ENCODE measurements at regions not wholly inside any gene's neighbourhood (a gene's known extent, or its start where the extent isn't known, plus 50 kb on each side); places are given as distances from the start of the nearest gene placed in this dataset.
A peak's percentile ranks its signal among the peaks of the same experiment; 100 is the strongest.

- DNase-seq, result no peak
Measured at GRCh38 chr1:13926556-13926955, 226.6 kb downstream of the PRDM2 start.

- DNase-seq, result no peak
Measured at GRCh38 chr1:13927736-13928135, 227.7 kb downstream of the PRDM2 start.

- no peak for DNase-seq
Measured at GRCh38 chr1:13929313-13929712, 229.3 kb downstream of the PRDM2 start.

GRCh38 chr1:13930151-13930550 lies 230.2 kb downstream of the PRDM2 start:
- DNase-seq, result peak; percentile 38

- DNase-seq, result no peak
Measured at GRCh38 chr1:13931226-13931625, 231.2 kb downstream of the PRDM2 start.

GRCh38 chr1:13935336-13935735 lies 235.3 kb downstream of the PRDM2 start:
- no peak for DNase-seq

- no peak for DNase-seq
Measured at GRCh38 chr1:13941315-13941714, 241.3 kb downstream of the PRDM2 start.

GRCh38 chr1:13943055-13943454 lies 243.1 kb downstream of the PRDM2 start:
- no peak for DNase-seq

GRCh38 chr1:13945856-13946255 lies 245.9 kb downstream of the PRDM2 start:
- no peak for DNase-seq

- DNase-seq, result no peak
Measured at GRCh38 chr1:13947658-13948057, 247.7 kb downstream of the PRDM2 start.

- no peak for DNase-seq
Measured at GRCh38 chr1:13948396-13948795, 248.4 kb downstream of the PRDM2 start.

GRCh38 chr1:13948888-13949391 lies 249.0 kb downstream of the PRDM2 start:
- DNase-seq, result no peak

GRCh38 chr1:13949546-13949945 lies 249.6 kb downstream of the PRDM2 start:
- no peak for DNase-seq

GRCh38 chr1:13950637-13951036 lies 250.6 kb downstream of the PRDM2 start:
- peak; percentile 27 for DNase-seq

- no peak for DNase-seq
Measured at GRCh38 chr1:13951793-13952751, 252.1 kb downstream of the PRDM2 start.

GRCh38 chr1:13952985-13953384 lies 253.0 kb downstream of the PRDM2 start:
- DNase-seq, result no peak

- no peak for DNase-seq
Measured at GRCh38 chr1:13956393-13956792, 256.4 kb downstream of the PRDM2 start.

- DNase-seq, result peak; percentile 70
Measured at GRCh38 chr1:13960375-13960987, 260.5 kb downstream of the PRDM2 start.

GRCh38 chr1:13964768-13965167 lies 264.8 kb downstream of the PRDM2 start:
- DNase-seq, result no peak

GRCh38 chr1:13965770-13966398 lies 265.9 kb downstream of the PRDM2 start:
- peak; percentile 30 for DNase-seq

- no peak for DNase-seq
Measured at GRCh38 chr1:13967707-13968106, 267.7 kb downstream of the PRDM2 start.

GRCh38 chr1:13968361-13968760 lies 268.4 kb downstream of the PRDM2 start:
- DNase-seq, result no peak

- no peak for DNase-seq
Measured at GRCh38 chr1:13970631-13971247, 270.8 kb downstream of the PRDM2 start.
